Hematopoietic multipotent progenitor cell treated with erythropoietin and hydrocortisone succinate and interleukin-3 and kit ligand, for 15 days (in vitro differentiated cells): ENCODE measurements at regions not wholly inside any gene's neighbourhood (a gene's known extent, or its start where the extent isn't known, plus 50 kb on each side); places are given as distances from the start of the nearest gene placed in this dataset.

Experiments used
- DNase-seq: peaks from one replicate; pipeline ENCODE4 v3.0.0-alpha.2; 2015; ENCODE audit warnings: low spot score

DNA sequence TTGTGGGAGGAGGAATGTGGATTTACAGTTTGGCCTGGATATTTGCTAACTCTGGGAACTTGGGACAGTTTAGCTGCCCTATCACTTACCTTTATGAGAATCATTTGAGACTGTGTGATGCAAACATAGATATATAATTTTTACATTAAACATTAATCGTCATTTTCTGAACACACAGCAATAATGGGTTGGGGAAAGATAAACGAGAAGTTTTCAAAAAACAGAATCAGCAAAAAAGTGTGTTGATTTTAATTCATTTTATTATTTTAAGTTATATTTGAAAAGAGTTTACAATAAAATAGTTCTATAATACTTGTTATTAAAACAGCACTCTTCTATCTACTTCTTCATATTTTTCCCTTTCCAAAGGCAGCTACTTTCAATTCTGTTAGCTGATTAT is 813.3 kb downstream of the SLC4A3 start:
- no peak for DNase-seq

DNA sequence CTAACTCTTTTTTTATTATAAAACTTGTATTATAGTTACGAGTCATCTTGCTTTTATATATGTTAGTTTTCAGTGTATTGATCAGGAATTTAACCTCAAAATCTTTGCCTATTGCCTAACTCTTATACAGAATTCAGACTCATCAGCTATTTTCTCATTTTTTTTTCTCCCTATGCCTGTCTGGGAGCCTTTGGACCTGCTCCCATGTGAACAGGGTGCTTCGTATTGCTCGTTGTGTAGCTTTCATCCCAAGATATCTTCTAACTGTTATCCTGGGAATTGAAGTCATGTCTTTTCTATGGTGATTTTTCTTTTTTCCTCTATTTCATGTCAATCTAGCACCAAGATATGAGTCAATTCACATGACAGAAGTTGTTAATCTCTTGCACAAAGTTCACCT is 814.0 kb downstream of the SLC4A3 start:
- DNase-seq = no peak

DNA sequence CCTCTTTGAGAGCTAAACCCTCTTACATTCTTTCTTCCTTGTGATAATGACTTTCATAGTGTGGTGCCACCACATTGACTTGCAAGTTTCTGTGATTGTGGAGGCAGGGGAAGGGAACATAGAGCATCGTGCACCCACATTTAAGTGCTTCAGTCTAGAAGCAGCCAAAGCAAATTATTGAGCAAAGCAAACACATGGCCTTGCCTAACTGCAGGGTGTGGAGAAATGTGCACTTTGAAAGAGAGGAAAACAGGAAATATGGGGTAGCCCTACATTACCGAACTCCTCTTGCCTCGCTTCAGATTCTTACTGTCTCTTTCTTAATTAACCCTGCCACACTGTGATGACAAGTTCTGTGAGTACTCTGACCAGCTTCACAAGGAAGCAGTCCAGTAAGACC is 814.6 kb downstream of the SLC4A3 start:
- no peak for DNase-seq

DNA sequence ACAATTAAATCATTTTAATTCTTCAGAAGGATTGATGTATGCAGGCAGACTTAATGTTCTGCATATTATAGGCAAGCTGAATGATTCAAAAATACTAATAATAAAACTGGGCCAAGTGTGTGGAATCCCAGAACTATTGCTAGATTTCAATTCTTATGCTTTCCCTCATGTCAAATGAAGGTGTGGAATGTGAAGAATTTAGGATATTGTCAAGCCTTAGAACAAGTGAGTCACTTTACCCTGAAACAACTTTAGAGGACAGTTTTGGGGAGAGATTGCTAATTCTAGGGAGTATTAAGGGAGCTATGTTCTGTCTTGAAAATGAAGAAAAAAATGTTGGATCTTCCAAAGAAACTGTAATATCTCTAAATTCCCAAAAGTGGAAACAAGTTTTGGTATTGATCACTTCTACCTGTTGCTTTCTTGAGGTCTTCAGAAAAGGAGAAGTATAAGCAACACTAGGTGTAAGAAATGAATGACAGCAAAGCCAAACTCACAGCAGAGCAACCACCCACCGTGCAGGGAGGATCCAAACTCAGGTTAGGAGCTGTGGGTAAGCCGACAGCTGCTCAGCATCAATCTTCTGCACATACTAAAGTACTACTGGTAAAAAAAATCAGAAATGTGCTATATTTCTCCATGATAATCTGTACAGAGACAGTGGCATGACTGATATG is 818.1 kb downstream of the SLC4A3 start:
- DNase-seq = no peak

DNA sequence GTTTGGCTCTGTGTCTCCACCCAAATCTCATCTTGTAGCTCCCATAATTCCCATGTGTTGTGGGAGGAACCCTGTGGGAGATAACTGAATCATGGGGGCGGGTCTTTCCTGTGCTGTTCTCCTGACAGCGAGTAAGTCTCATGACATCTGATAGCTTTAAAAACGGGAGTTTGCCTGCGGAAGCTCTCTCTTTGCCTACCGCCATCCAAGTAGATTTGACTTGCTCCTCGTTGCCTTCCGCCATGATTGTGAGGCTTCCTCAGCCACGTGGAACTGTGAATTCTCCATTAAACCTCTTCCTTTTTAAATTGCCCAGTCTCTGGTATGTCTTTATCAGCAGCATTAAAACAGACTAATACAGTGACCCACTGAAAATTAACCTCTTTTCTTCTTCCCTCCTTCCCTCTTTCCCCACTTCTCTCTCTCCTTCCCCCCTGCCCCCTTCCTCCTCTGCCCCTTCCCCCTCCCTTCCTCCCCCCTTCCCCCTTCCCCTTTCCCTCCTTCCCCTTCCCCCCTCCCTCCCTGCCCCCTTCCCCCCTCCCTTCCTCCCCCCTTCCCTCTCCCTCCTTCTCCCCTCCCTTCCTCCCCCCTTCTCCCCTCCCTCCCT is 818.8 kb downstream of the SLC4A3 start:
- no peak for DNase-seq

DNA sequence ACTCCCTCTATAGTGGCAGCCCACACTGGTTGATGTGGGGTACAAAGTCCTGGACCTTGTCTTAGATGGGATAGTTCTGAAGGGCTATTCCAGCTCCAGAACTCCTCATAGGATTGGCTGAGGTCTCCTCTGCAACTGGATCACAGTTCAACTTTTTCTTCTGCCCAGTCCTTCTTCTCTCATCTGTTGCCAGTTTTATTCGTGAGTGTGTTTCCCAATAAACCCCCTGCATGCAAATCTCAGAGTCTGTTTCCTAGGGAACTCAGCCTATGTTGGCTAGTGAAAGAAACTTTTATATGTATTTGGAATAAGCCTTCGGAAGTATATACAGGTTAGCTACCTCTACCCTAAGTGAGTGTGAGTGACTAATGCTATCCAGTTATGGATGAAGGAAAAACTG is 823.4 kb downstream of the SLC4A3 start:
- no peak for DNase-seq

DNA sequence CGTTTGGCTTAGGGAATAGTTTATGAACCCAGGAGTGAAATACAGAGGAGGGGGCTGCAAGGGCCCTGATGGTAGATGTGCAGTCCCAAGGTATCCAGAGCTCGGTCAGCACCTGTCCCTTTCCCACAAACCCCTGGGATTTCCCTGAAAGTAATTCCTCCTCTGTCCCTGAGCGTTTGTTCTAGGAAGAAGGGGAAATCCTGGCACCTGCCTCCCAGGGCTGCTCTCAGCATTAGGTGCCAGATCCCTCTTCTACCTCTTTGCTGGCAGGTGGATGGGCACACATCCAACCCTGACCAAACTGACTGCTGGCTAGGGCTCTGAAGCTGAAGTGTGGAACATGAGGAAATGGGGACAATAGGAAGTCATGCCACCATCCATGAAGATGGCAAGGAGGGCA is 824.0 kb downstream of the SLC4A3 start:
- DNase-seq = no peak

DNA sequence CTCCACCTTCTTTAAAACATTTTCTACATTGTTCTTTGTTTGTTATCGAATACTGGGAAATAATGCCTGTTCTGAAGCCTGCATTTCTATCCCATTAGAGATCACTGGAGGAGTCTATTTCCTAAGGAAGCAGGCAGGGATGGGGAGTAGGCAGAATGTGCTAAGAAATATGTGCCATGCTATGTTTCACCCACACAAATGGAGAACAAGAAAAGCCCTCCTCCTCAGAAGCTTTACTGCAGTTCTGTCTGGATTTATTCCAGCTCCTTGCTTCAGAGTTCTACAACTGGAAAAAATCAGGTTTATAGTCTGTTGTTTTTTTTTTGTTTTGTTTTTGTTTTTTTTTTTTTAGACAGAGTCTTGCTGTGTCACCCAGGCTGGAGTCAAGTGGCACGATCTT is 825.1 kb downstream of the SLC4A3 start:
- DNase-seq = no peak

DNA sequence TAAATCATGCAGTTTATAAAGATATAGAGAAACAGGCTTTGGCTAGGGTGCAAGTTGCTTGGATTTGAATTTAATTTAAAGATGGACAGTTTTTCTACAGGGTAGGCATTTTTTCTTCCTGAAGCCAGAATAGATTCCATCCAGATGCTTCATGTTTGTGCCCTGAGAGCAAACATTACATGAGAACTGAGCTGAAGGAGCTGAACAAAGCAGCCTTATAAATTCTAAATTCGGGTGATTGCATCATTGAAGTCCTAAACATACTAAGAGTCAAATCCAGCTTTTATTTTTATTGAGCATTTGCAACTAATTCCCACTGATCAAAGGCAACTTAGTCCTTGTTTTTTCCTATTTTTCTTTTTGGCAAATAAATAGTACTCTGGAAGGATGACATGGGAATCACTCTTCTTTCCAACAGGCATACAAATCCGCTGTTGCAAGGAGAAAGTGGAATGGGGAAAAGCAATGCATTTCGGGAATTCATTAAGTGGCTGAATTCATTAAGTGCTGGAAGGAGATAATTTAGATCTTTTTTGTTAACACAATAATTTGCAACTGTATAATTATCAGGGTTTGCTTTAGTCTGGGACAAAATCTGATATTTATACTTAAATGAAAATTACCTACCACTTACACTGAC is 828.0 kb downstream of the SLC4A3 start:
- no peak for DNase-seq

DNA sequence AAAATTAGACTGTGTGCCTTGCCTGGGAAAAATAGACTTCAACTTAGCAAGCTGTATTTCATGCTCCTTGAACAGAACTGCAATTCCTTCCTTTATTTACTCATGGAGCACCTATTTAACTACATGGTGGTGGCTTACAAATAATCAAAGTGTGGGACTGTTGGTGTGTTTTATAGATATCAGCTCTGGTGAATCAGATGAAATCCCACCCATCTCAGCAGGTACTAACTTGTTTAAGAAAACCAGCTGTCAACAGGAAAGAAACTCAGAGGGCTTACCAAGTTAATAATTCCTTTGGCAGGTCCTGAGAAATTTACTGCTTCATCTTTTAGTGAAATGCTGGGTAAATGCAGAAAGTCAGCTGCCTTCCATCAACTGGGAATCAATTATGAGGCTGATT is 830.6 kb downstream of the SLC4A3 start:
- DNase-seq = no peak

DNA sequence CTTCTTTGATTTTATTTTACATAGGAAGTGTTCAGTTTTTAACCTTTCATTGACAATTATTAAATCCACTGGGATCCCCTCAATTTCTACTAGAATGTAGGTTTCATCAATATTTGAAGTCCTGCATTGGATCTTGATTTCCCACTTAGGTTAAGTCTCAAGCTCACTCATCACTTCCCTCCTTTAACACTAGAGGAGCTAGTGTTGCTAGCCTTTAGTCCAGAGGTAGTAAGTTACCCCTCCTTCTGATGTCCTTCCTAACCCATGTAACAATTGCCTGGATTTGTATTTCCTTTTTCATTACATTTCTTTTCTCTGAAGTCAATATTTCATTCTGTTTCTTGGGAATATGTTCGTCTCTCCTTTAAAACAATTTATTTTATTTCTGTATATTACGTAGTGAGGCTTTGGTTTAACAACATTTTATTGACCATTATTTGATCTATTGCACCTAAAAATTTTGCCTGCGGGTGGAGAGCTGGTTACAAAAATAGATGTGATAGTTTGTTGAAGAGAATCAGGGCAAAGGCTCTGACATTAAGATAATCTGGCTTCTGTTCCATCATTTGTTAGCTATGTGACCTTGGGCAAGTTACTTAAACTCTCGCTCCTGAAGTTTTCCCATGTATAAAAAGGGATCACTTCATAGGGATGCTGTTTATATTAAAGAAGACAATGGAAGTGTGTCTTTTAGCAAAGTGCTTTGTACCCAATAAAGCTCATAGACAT is 833.0 kb downstream of the SLC4A3 start:
- no peak for DNase-seq

DNA sequence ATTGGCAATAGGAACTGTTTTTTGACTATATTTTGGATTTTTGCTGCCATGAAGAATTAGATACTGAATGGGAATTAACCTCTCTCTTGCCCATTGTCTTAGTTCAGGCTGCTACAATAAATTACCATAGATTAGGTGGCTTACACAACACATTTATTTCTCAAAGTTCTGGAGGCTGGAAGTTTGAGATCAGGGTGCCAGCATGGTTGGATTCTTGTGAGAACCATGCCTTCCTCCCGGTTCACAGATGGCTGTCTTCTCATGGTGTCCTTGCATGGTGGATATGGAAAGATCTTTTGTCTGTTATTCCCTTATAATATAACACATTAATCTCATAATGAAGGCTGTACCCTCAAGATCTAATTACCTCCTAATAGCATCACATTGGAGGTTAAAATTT is 836.4 kb downstream of the SLC4A3 start:
- DNase-seq = no peak

DNA sequence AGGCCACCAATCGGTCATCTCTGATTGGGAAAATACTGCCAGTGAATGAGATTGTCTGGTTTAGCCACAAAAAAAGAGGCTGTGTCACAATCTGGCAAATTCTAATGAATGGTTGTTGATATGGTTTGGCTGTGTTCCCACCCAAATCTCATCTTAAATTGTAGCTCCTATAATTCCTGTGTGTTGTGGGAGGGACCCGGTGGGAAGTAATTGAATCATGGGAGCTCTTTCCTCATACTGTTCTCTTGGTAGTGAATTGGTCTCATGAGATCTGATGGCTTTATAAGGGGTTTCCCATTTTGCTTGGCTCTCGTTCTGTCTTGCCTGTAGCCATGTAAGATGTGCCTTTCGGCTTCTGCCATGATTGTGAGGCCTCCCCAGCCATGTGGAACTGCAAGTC is 838.3 kb downstream of the SLC4A3 start:
- no peak for DNase-seq

DNA sequence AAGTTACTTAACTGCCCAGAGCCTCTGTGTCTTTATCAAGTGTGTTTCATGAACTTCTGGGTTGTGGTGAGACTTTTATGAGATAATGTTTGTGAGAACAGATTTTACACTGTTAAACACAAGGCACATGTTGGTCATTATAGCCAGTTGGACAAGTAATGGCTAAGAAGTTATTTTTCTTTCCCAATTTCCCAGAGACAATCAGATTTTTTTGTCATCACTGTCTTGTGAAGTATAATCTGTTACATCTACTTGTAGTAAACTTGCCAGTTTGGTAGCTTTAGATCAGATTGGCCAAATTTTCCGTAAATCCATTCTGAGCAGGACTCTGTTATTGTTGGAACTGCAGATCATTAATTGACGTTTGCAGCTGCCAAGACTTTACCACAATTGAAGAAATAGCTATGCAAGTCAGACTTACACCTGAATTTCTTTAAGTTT is 838.8 kb downstream of the SLC4A3 start:
- DNase-seq = no peak

DNA sequence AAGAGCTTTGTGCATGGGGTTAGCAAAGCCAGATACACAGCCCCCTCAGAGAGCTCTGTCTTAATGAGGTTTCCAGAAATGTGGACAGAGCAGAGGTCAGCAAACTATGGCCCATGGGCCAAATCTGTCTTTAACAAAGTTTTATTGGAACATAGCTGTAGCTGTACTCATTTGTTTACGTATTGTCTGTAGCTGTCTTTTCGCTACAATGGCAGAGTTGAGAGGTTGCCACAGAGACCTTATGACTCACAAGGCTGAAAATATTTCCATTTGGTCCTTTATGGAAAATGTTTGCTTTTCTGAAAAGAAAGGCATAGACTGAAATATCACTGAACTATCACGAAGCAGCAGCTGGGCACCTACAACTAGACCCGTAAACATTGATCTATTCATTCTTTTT is 841.8 kb downstream of the SLC4A3 start:
- DNase-seq = no peak

DNA sequence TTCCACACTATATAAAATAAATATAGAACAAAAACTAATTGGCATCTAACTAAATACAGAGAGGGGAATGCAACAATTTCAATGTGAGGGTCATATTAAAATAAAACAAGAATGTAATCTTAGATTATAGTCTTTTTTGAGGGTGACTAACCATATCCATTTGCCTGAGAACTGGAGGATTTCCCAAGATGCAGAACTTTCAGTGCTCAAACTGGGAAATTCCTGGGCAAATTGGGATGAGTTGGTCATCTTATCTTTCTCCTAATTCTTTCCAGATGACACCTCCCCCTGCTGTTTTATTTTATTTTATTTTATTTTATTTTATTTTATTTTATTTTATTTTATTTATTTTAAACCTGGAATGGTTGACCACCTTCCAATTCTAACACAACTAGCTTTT is 846.2 kb downstream of the SLC4A3 start:
- no peak for DNase-seq

DNA sequence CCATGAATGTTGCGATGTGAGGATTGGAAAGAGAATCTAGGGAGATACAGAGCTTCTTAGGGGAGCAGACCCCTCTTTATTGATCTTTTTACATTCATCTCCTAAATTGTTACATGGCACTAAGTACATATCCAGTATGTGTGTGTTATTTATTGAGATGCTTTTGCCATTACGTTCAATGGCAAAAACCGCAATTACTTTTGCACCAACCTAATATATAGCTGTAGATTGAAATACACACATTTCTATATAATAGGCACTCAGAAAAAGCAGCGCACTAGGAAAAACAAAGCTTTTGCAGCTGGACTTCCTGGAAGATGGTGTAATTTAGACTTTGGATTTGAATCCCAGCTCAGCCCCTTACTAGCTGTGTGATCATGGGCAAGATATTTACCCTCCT is 849.4 kb downstream of the SLC4A3 start:
- no peak for DNase-seq

DNA sequence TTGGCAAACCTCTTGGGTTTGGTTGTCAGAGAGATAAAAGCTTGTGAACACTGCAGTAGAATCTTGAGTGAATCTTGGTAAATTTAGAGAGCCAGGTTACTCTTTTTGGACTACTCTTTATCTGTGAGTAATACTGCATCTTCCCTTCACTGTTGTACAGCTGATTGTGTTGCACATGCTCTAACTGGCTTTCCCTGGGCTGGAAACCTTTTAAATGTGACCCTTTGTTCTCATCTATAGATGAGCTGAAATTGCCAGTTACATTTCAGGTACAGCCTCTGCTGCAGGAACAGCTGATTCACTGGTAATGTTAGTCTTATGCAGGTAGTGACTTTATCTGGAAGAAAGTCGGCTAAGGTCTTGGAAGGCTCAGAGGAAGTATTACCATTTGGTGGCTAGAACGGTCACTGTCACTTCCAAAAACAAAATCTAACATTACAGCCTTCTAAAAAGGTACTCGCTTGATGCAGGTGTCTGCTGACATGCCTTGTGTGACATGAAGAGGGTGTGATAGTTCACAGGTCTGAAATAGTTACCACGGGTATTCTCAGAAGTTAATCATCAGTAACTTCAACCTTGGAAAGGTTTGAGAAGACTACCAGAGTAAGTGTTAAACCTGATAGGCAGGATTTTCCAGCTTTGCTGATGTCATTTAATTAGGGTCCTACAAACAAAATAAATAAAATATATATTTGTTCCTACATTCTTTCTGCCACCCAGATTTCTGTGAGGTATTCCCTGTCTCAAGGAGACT is 851.1 kb downstream of the SLC4A3 start:
- no peak for DNase-seq

DNA sequence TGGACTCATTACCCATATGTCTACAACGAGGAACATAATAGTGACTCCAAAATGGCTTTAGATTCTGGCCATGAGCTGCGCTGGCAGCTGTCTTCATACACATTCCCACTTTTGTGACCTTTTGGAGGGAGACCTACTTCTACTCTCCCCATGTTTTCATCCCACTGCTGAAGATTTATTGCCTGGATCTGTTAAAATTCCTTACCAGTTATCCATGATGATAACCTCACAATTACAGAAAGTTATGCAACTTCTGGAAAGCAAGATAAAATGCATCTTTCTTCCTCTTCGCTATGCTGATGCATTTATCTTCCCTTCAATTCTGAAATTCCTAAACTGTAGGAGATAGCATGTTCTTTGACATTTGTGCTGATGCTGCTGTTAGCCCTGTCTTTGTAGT is 855.3 kb downstream of the SLC4A3 start:
- no peak for DNase-seq

DNA sequence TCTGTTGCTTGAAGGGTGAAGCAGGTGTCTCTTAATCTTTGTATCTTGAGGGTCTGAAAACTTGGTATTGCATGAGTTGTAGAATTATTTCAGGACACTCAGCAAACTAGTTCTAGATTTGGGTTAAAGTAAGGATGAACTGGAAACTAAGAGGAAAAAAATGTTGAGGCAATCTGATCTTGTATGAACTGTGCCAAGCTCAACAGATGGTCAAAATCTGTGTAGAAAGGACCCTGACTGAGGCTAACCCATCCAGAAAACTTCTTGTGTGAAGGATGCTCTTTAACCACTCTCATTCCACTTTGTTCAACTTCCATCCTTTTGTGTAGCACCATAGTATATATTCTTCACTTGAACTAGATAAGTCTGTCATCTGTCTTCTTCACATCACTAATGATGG is 861.7 kb downstream of the SLC4A3 start:
- no peak for DNase-seq

DNA sequence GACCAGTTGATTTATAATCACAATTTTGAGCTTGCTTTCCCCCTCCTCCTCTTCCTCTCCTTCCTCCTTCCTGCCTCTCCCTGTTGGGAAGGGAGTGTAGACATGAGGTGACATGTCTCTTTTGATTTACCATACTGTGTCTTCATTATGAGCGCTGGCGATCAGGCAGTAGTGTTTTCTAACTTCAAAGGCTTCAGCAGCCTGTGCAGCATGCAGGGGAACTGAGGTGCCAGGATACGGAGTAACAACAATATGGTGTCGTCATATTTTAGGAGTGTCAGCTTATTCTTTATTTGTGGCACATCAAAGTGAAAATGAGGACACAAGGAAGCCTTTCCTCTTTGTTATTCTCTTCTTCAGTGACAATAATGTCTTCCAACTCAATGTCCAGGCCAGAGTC is 864.2 kb downstream of the SLC4A3 start:
- DNase-seq = no peak

DNA sequence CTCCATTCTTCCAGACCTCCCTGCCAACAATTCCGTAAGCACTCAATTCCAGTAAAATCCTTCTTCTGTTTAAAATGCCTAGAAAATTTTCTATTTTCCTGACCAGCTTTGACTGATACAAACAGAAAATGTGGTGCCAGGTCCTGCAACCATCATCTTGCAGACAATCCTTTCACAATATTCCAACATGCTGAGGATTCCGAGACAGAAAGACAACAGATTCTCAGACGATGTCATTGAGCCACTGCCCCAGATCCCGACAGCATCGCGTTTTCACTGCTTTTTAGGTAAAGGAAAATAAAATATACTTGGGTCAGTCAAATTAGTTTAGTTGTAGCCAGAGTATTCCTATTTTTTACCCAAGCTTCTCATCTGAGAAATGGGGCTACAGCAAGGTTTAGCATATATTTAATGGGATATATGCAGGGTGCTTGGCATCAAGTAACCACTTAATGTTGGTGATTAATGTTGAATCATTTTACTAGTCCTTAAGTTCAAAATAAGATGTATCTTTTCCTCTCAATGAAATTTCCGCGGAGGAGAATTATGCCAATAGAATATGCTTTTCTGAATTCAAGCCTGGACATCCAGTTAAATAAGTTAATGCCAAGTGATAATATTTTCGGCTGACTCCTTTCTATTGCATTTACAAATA is 866.6 kb downstream of the SLC4A3 start:
- no peak for DNase-seq
